ENCODE measurements at regions not wholly inside any gene's neighbourhood (a gene's known extent, or its start where the extent isn't known, plus 50 kb on each side); places are given as distances from the start of the nearest gene placed in this dataset.

DNA sequence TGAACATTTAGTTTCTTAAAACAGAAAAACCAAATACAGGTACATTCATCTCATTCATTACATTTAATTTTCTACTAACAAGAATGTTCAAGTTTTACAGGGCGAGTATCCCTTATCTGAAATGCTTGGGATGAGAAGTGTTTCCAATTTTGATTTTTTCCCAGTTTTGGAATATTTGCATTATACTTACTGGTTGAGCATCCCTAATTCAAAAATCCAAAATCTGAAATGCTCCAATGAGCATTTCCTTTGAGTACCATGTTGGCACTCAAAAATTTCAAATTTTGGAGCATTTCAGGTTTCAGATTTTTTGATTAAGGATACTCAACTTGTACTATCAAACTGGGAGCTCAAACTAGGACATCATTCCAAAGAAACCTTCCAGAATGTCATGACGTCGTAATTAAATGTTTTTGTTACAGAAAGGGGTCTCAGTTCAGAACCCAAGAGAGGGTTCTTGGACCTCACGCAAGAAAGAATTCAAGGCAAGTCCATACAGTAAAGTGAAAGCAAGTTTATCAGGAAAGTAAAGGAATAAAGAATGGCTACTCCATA lies 90.8 kb upstream of the PIK3CG start:
- Histone ChIP-seq H3K79me2 (ENCODE audit: insufficient read depth, low read length) (no peaks in the 10 kb centered on the region), H3K4me2 (ENCODE audit: low read depth, low read length, poor library complexity, severe bottlenecking) (no peak overlapping the region), H3F3A (ENCODE audit: insufficient read depth) (no peaks in the 10 kb centered on the region)

DNA sequence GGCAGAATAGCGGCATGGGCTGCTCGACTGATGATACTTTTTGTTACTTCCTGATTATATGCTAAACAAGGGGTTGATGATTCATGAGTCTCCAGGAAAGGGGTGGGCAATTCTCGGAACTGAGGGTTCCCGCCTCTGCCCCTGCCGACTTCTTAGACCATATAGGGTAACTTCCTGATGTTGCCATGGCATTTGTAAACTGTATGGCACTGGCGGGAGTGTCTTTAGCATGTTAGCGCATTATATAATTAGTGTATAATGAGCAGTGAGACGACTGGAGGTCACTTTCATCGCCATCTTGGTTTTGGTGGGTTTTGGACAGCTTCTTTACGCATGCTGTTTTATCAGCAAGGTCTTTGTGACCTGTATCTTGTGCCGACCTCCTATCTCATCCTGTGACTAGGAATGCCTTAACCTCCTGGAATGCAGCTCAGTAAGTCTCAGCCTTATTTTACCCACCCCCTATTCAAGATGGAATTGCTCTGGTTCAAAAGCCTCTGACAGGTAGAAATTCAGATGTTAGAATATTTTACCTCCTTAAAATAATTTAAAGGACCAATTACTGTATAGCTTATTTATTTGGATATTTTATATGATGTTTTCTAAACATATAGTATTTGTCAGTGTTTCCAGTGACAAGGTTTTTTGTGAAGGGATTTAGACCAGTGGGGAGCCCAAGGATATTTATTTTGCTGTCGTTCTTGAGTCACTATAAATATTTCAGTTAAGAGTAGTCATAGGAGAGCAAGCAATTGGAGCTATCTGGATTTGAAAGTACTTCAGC lies 90.1 kb upstream of the PIK3CG start:
- H3K79me2 ChIP-seq (ENCODE audit: insufficient read depth, low read length) = no peaks in the 10 kb centered on the region
- H3K9me3 ChIP-seq (ENCODE audit: insufficient read depth, low read length) = no peaks in the 10 kb centered on the region
- no peaks in the 10 kb centered on the region for H3K27me3 ChIP-seq (ENCODE audit: low read length)
- no peak overlapping the region for H3K9ac ChIP-seq (ENCODE audit: low read length)
- H4K20me1 ChIP-seq (ENCODE audit: low read depth, low read length) = no peaks in the 10 kb centered on the region
- H3F3A ChIP-seq (ENCODE audit: insufficient read depth) = no peaks in the 10 kb centered on the region
- H3K4me2 ChIP-seq (ENCODE audit: low read depth, low read length, poor library complexity, severe bottlenecking) = no peak overlapping the region
- no peaks in the 10 kb centered on the region for H3K9me2 ChIP-seq (replicated peaks; ENCODE audit: insufficient read depth, low read length)
- no peaks in the 10 kb centered on the region for H3K36me3 ChIP-seq (ENCODE audit: low read length)
- no peak overlapping the region for H3K4me3 ChIP-seq (ENCODE audit: insufficient read depth, low read length, poor library complexity, severe bottlenecking)
- H3K27ac ChIP-seq (ENCODE audit: low read depth, low read length) = no peak overlapping the region
- TF ChIP-seq EZH2phosphoT487 (conservative IDR thresholded peaks at IDR 0.05; ENCODE audit: low read length) = no peak
- TF ChIP-seq, protein P1, sequence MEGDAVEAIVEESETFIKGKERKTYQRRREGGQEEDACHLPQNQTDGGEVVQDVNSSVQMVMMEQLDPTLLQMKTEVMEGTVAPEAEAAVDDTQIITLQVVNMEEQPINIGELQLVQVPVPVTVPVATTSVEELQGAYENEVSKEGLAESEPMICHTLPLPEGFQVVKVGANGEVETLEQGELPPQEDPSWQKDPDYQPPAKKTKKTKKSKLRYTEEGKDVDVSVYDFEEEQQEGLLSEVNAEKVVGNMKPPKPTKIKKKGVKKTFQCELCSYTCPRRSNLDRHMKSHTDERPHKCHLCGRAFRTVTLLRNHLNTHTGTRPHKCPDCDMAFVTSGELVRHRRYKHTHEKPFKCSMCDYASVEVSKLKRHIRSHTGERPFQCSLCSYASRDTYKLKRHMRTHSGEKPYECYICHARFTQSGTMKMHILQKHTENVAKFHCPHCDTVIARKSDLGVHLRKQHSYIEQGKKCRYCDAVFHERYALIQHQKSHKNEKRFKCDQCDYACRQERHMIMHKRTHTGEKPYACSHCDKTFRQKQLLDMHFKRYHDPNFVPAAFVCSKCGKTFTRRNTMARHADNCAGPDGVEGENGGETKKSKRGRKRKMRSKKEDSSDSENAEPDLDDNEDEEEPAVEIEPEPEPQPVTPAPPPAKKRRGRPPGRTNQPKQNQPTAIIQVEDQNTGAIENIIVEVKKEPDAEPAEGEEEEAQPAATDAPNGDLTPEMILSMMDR (IDR thresholded peaks at IDR 0.05; ENCODE audit: insufficient read depth, low read length, poor library complexity, severe bottlenecking) = no peak
- H2AFZ ChIP-seq (ENCODE audit: low read depth, low read length, severe bottlenecking) = no peak overlapping the region

More for the DNA sequence above, 90.8 kb upstream of the PIK3CG start:
- H3K9ac ChIP-seq (ENCODE audit: low read length) = no peak overlapping the region
- no peak overlapping the region for H3K4me3 ChIP-seq (ENCODE audit: insufficient read depth, low read length, poor library complexity, severe bottlenecking)
- TF ChIP-seq EZH2phosphoT487 (conservative IDR thresholded peaks at IDR 0.05; ENCODE audit: low read length) = no peak
- TF ChIP-seq, protein P1 (IDR thresholded peaks at IDR 0.05; ENCODE audit: insufficient read depth, low read length, poor library complexity, severe bottlenecking) = no peak
- H3K9me3 ChIP-seq (ENCODE audit: insufficient read depth, low read length) = no peaks in the 10 kb centered on the region
- H3K36me3 ChIP-seq (ENCODE audit: low read length) = no peaks in the 10 kb centered on the region
- H4K20me1 ChIP-seq (ENCODE audit: low read depth, low read length) = no peaks in the 10 kb centered on the region
- H3K27ac ChIP-seq (ENCODE audit: low read depth, low read length) = no peak overlapping the region
- no peak overlapping the region for H2AFZ ChIP-seq (ENCODE audit: low read depth, low read length, severe bottlenecking)
- H3K9me2 ChIP-seq (replicated peaks; ENCODE audit: insufficient read depth, low read length) = no peaks in the 10 kb centered on the region
- no peaks in the 10 kb centered on the region for H3K27me3 ChIP-seq (ENCODE audit: low read length)

DNA sequence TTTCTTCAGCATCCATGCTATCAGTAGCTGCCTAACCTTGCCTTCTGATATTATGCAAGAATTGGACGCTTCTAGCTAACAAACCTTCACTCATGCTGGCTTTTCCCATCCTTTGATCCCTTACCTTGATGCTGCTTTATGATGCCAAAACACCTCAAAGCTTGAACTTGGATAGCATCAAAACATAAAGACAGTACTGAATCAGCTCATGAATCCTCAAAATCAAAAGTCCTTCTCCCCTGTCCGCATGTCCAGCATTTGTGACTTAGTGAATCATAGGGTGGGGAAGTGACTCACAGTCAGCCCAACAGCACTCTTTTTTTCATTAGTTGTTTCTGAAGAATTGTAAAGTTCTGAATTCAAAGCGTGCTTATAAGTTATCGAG lies 89.5 kb upstream of the PIK3CG start:
- Histone ChIP-seq H3K4me2 (ENCODE audit: low read depth, low read length, poor library complexity, severe bottlenecking) (no peak overlapping the region), H3K79me2 (ENCODE audit: insufficient read depth, low read length) (no peaks in the 10 kb centered on the region), H3K9me3 (ENCODE audit: insufficient read depth, low read length) (no peaks in the 10 kb centered on the region), H3F3A (ENCODE audit: insufficient read depth) (no peaks in the 10 kb centered on the region), H3K9ac (ENCODE audit: low read length) (no peak overlapping the region), H4K20me1 (ENCODE audit: low read depth, low read length) (no peaks in the 10 kb centered on the region), H3K9me2 (replicated peaks; ENCODE audit: insufficient read depth, low read length) (no peaks in the 10 kb centered on the region), H3K27ac (ENCODE audit: low read depth, low read length) (no peak overlapping the region), H2AFZ (ENCODE audit: low read depth, low read length, severe bottlenecking) (no peak overlapping the region), H3K27me3 (ENCODE audit: low read length) (no peaks in the 10 kb centered on the region), H3K36me3 (ENCODE audit: low read length) (no peaks in the 10 kb centered on the region), H3K4me3 (ENCODE audit: insufficient read depth, low read length, poor library complexity, severe bottlenecking) (no peak overlapping the region)
- TF ChIP-seq EZH2phosphoT487 (conservative IDR thresholded peaks at IDR 0.05; ENCODE audit: low read length) = no peak
- TF ChIP-seq, protein P1 (IDR thresholded peaks at IDR 0.05; ENCODE audit: insufficient read depth, low read length, poor library complexity, severe bottlenecking) = no peak
